ENCODE measurements at regions not wholly inside any gene's neighbourhood (a gene's known extent, or its start where the extent isn't known, plus 50 kb on each side); places are given as distances from the start of the nearest gene placed in this dataset.

- no peaks in the 10 kb centered on the region for H3K79me2 ChIP-seq (ENCODE audit: control insufficient read depth, insufficient read depth, low read length)
- H3K9me3 ChIP-seq (replicated peaks; ENCODE audit: control insufficient read depth, insufficient read depth, low read length): peaks cover 2% of the 10 kb centered on the region
- BruUV-seq (replicated peaks): no TSS peak
- no peak overlapping the region for H3K27ac ChIP-seq (ENCODE audit: insufficient read depth, low read depth, low read length)
- no peaks in the 10 kb centered on the region for H3K9me1 ChIP-seq (replicated peaks; ENCODE audit: control insufficient read depth, extremely low read depth, insufficient read depth, low read length)
- no peak overlapping the region for H3K4me2 ChIP-seq (ENCODE audit: insufficient read depth, low read length)
- intact Hi-C loops (cut with micrococcal nuclease) (no loop called here), dilution Hi-C loops (cut with MboI; ENCODE audit: extremely low pct_ligation_motif_present, low sequenced_read_pairs) (no loop called here)
- FAIRE-seq (no peak), DNase-seq (ENCODE audit: low read depth, low spot score) (no peak)
- ChIA-PET POLR2A (no interaction called here), CTCF (no interaction called here)
- H3K4me3 ChIP-seq (replicated peaks in 1 of 3; ENCODE audit: insufficient read depth in 1 of 3, low read depth in 1 of 3, low read length in 3 of 3): no peak overlapping the region
- no peaks in the 10 kb centered on the region for H3K4me1 ChIP-seq (ENCODE audit: control insufficient read depth, extremely low read depth, insufficient read depth, low read length)
- H3K9ac ChIP-seq (replicated peaks; ENCODE audit: extremely low read depth, insufficient read depth, low read length): no peak overlapping the region
- no peaks in the 10 kb centered on the region for H4K20me1 ChIP-seq (replicated peaks; ENCODE audit: control insufficient read depth, extremely low read depth, insufficient read depth, low read length)
- no peak overlapping the region for H2AFZ ChIP-seq (ENCODE audit: low read depth, low read length)
- no peaks in the 10 kb centered on the region for H3K36me3 ChIP-seq (ENCODE audit: control insufficient read depth in 2 of 2, extremely low read depth in 1 of 2, insufficient read depth in 2 of 2, low read length in 2 of 2)
- H3K27me3 ChIP-seq (ENCODE audit: control insufficient read depth in 2 of 2, insufficient read depth in 2 of 2, low read length in 2 of 2): no peaks in the 10 kb centered on the region
- TF ChIP-seq POLR2AphosphoS5 (IDR thresholded peaks at IDR 0.05; ENCODE audit: insufficient read depth, low read depth, low read length): no peak
- TF ChIP-seq CTCF (IDR thresholded peaks at IDR 0.05; ENCODE audit: extremely low read depth in 1 of 2, insufficient read depth in 1 of 2, low read depth in 1 of 2, low read length in 2 of 2): no peak
- no peak for TF ChIP-seq GATA2 (IDR thresholded peaks at IDR 0.05; ENCODE audit: insufficient read depth, insufficient read length, low read depth, low read length)
- TF ChIP-seq MYC (IDR thresholded peaks at IDR 0.05; ENCODE audit: low read depth, low read length): no peak
- TF ChIP-seq POLR2A (IDR thresholded peaks at IDR 0.05; ENCODE audit: low read depth, low read length): no peak
- TF ChIP-seq FOS (IDR thresholded peaks at IDR 0.05; ENCODE audit: borderline replicate concordance, insufficient read depth, low read length): no peak
- TF ChIP-seq MAX (IDR thresholded peaks at IDR 0.05; ENCODE audit: insufficient read depth, insufficient read length): no peak
- TF ChIP-seq JUN (IDR thresholded peaks at IDR 0.05; ENCODE audit: borderline replicate concordance, insufficient read depth, insufficient read length, low read depth): no peak
- no peak for TF ChIP-seq EZH2 (IDR thresholded peaks at IDR 0.05; ENCODE audit: borderline replicate concordance, low read depth, low read length, severe bottlenecking)
Observed at GRCh38 chr14:81927070-81927469, 393.4 kb upstream of the SEL1L start.
